Esophagus squamous epithelium (tissue), 5 donors: ENCODE measurements at regions not wholly inside any gene's neighbourhood (a gene's known extent, or its start where the extent isn't known, plus 50 kb on each side); places are given as distances from the start of the nearest gene placed in this dataset.

Experiments used
- DNase-seq: peaks from one replicate; lab custom pipeline; 2025; lab: John Stamatoyannopoulos, UW
- H3K27ac ChIP-seq, 4 donors: fragments of 200-600 bp; sonication (generic); one replicate each; pipeline ENCODE4 v1.5.1; 2016 to 2019; ENCODE audit warnings: mild to moderate bottlenecking in 1 of 4
- H3K27me3 ChIP-seq, 4 donors: fragments of 200-600 bp; sonication (generic); 1 replicate in 3 of 4; 2 replicates in 1 of 4; pipeline versions ENCODE4 v1.5.1 to v1.6.0; 2017 to 2021; ENCODE audit warnings: antibody characterized with exemption in 1 of 4
- H3K36me3 ChIP-seq, 3 donors: fragments of 200-600 bp; sonication (generic); one replicate each; pipeline ENCODE4 v1.5.1; 2016 to 2019
- H3K4me1 ChIP-seq, 3 donors: fragments of 200-600 bp; sonication (generic); one replicate each; pipeline ENCODE4 v1.5.1; 2017 to 2019
- H3K4me3 ChIP-seq, 4 donors: fragments of 200-600 bp; sonication (generic); 1 replicate in 3 of 4; 2 replicates in 1 of 4; pipeline ENCODE4 v1.5.1; 2016 to 2019; ENCODE audit warnings: mild to moderate bottlenecking in 2 of 4, moderate library complexity in 1 of 4
- H3K9me3 ChIP-seq, 3 donors: fragments of 200-600 bp; sonication (generic); one replicate each; pipeline ENCODE4 v1.5.1; 2016 to 2019
- CTCF ChIP-seq, 6 experiments: fragments of 450-650 bp in 4 of 6; fragments of 200-600 bp in 2 of 6; sonication (generic) in 2 of 6; IDR thresholded peaks; one replicate each; pipeline ENCODE4 v1.5.1; 2016 to 2019; ENCODE audit warnings: antibody characterized with exemption in 6 of 6, mild to moderate bottlenecking in 4 of 6, moderate library complexity in 4 of 6
- POLR2A ChIP-seq, 4 donors: fragments of 450-650 bp; IDR thresholded peaks; one replicate each; pipeline ENCODE4 v1.6.1; 2017; ENCODE audit warnings: antibody characterized with exemption in 4 of 4, mild to moderate bottlenecking in 4 of 4, moderate library complexity in 3 of 4
- WGBS, 2 donors: methylation state at CpG; one replicate each; pipeline ENCODE4 v1.1.5; 2018; 5-methylcytosine and 5-hydroxymethylcytosine counted together
- intact Hi-C: fragments of 100-400 bp; cut with DNase I; formaldehyde crosslinking; loops from one replicate; pipeline ENCODE4 v1.15.0; 2022
- donor health status: DM: yes; HTN: yes; CAD: no.

- H3K9me3 ChIP-seq: peaks cover 0 to 23% (median 9%) of the 10 kb centered on the region in 3 donors
- H3K4me3 ChIP-seq: no peak overlapping the region
- TF ChIP-seq POLR2A (IDR thresholded peaks at IDR 0.05): no peak
- TF ChIP-seq CTCF (IDR thresholded peaks at IDR 0.05): no peak
- H3K27ac ChIP-seq: no peak overlapping the region
- DNase-seq: no peak
- H3K4me1 ChIP-seq: no peaks in the 10 kb centered on the region
- whole genome bisulfite sequencing, 2 donors: 73 to 84% methylated on average over 1 of the region's 1 CpG
- no peaks in the 10 kb centered on the region for H3K36me3 ChIP-seq
- H3K27me3 ChIP-seq: no peaks in the 10 kb centered on the region
- intact Hi-C loops: no loop called here
Observed at GRCh38 chr12:46503637-46504175, 131.1 kb upstream of the SLC38A2 start.

- no peak overlapping the region for H3K27ac ChIP-seq
- no peaks in the 10 kb centered on the region for H3K4me1 ChIP-seq
- no peaks in the 10 kb centered on the region for H3K36me3 ChIP-seq
- intact Hi-C loops: no loop called here
- no peaks in the 10 kb centered on the region for H3K27me3 ChIP-seq
- DNase-seq: no peak
- TF ChIP-seq CTCF (IDR thresholded peaks at IDR 0.05): no peak
- no peak for TF ChIP-seq POLR2A (IDR thresholded peaks at IDR 0.05)
- no peak overlapping the region for H3K4me3 ChIP-seq
- H3K9me3 ChIP-seq: peaks cover 0 to 9% (median 5%) of the 10 kb centered on the region in 3 donors
- WGBS, 2 donors: 97 to 100% methylated on average over 1 of the region's 1 CpG
Observed at GRCh38 chr12:46500673-46501072, 128.1 kb upstream of the SLC38A2 start.

- TF ChIP-seq CTCF (IDR thresholded peaks at IDR 0.05) (no peak), POLR2A (IDR thresholded peaks at IDR 0.05) (no peak)
- Histone ChIP-seq H3K4me1 (no peaks in the 10 kb centered on the region), H3K27ac (no peak overlapping the region), H3K9me3 (peaks cover 0 to 8% (median 4%) of the 10 kb centered on the region in 3 donors), H3K36me3 (no peaks in the 10 kb centered on the region), H3K27me3 (no peaks in the 10 kb centered on the region), H3K4me3 (no peak overlapping the region)
- 55 to 90% methylated on average over 2 of the region's 2 CpGs for WGBS, 2 donors
- no peak for DNase-seq
- intact Hi-C loops: no loop called here
Observed at GRCh38 chr12:46499901-46500300, 127.3 kb upstream of the SLC38A2 start.

- Histone ChIP-seq H3K27me3 (no peaks in the 10 kb centered on the region), H3K9me3 (peaks cover 0 to 8% (median 4%) of the 10 kb centered on the region in 3 donors), H3K4me3 (no peak overlapping the region), H3K36me3 (no peaks in the 10 kb centered on the region), H3K27ac (no peak overlapping the region), H3K4me1 (peaks cover 0 to 7% (median 0%) of the 10 kb centered on the region in 3 donors)
- 100% methylated on average over 1 of the region's 1 CpG for WGBS, 2 donors
- TF ChIP-seq CTCF (IDR thresholded peaks at IDR 0.05) (no peak), POLR2A (IDR thresholded peaks at IDR 0.05) (no peak)
- intact Hi-C loops: no loop called here
- no peak for DNase-seq
Observed at GRCh38 chr12:46499226-46499625, 126.7 kb upstream of the SLC38A2 start.

- no peak for DNase-seq
- no peaks in the 10 kb centered on the region for H3K27me3 ChIP-seq
- peaks cover 2 to 22% (median 6%) of the 10 kb centered on the region in 3 donors for H3K4me1 ChIP-seq
- no peak for TF ChIP-seq CTCF (IDR thresholded peaks at IDR 0.05)
- no peak for TF ChIP-seq POLR2A (IDR thresholded peaks at IDR 0.05)
- intact Hi-C loops: no loop called here
- H3K4me3 ChIP-seq: no peak overlapping the region
- H3K27ac ChIP-seq: no peak overlapping the region
- 83 to 96% methylated on average over 1 of the region's 1 CpG for WGBS, 2 donors
- peaks cover 0 to 8% (median 4%) of the 10 kb centered on the region in 3 donors for H3K9me3 ChIP-seq
- H3K36me3 ChIP-seq: no peaks in the 10 kb centered on the region
Observed at GRCh38 chr12:46497739-46498138, 125.2 kb upstream of the SLC38A2 start.
